ENCODE measurements at regions not wholly inside any gene's neighbourhood (a gene's known extent, or its start where the extent isn't known, plus 50 kb on each side); places are given as distances from the start of the nearest gene placed in this dataset.

- no peaks in the 10 kb centered on the region for H3K36me3 ChIP-seq (ENCODE audit: control insufficient read depth, low read length)
- TF ChIP-seq CTCF (IDR thresholded peaks at IDR 0.05; ENCODE audit: low read depth, low read length, poor library complexity, severe bottlenecking), result no peak
- H3K27ac ChIP-seq (ENCODE audit: low read depth, low read length), result no peak overlapping the region
- H3K79me2 ChIP-seq (ENCODE audit: control insufficient read depth, low read length), result no peaks in the 10 kb centered on the region
- H3K4me2 ChIP-seq (ENCODE audit: low read length), result no peak overlapping the region
- H3K27me3 ChIP-seq (ENCODE audit: control insufficient read depth, low read length), result no peaks in the 10 kb centered on the region
- peaks cover 23% of the 10 kb centered on the region for H3K4me1 ChIP-seq (ENCODE audit: control insufficient read depth, low read length)
- H4K20me1 ChIP-seq (ENCODE audit: control insufficient read depth, insufficient read depth, low read depth, low read length), result no peaks in the 10 kb centered on the region
- H3F3A ChIP-seq (ENCODE audit: control insufficient read depth, insufficient read depth), result 0 out of 2 replicates have a peak, but pooled peaks cover 6% of the 10 kb centered on the region
- no peaks in the 10 kb centered on the region for H3K9me3 ChIP-seq (ENCODE audit: control insufficient read depth, insufficient read depth, low read length)
- H3K9me2 ChIP-seq (replicated peaks; ENCODE audit: control insufficient read depth, low read length), result no peaks in the 10 kb centered on the region
- H3K4me3 ChIP-seq (ENCODE audit: low read length), result no peak overlapping the region
Measured at GRCh38 chr2:8447610-8448221, 234.1 kb upstream of the ID2 start.

- H3K9me3 ChIP-seq (ENCODE audit: control insufficient read depth, insufficient read depth, low read length), result no peaks in the 10 kb centered on the region
- H3F3A ChIP-seq (ENCODE audit: control insufficient read depth, insufficient read depth), result 0 out of 2 replicates have a peak, but pooled peaks cover 6% of the 10 kb centered on the region
- peaks cover 14% of the 10 kb centered on the region for H3K4me1 ChIP-seq (ENCODE audit: control insufficient read depth, low read length)
- H3K27me3 ChIP-seq (ENCODE audit: control insufficient read depth, low read length), result no peaks in the 10 kb centered on the region
- no peak overlapping the region for H3K4me3 ChIP-seq (ENCODE audit: low read length)
- no peaks in the 10 kb centered on the region for H3K9me2 ChIP-seq (replicated peaks; ENCODE audit: control insufficient read depth, low read length)
- H3K36me3 ChIP-seq (ENCODE audit: control insufficient read depth, low read length), result no peaks in the 10 kb centered on the region
- H3K79me2 ChIP-seq (ENCODE audit: control insufficient read depth, low read length), result no peaks in the 10 kb centered on the region
- no peaks in the 10 kb centered on the region for H4K20me1 ChIP-seq (ENCODE audit: control insufficient read depth, insufficient read depth, low read depth, low read length)
- H3K27ac ChIP-seq (ENCODE audit: low read depth, low read length), result no peak overlapping the region
- no peak overlapping the region for H3K4me2 ChIP-seq (ENCODE audit: low read length)
- TF ChIP-seq EZH2phosphoT487 (IDR thresholded peaks at IDR 0.05; ENCODE audit: borderline replicate concordance, low read length), result no peak
- TF ChIP-seq CTCF (IDR thresholded peaks at IDR 0.05; ENCODE audit: low read depth, low read length, poor library complexity, severe bottlenecking), result no peak
Measured at GRCh38 chr2:8448824-8449556, 232.9 kb upstream of the ID2 start.

- Histone ChIP-seq H3K4me2 (ENCODE audit: low read length) (no peak overlapping the region), H3K4me3 (ENCODE audit: low read length) (no peak overlapping the region), H3K4me1 (ENCODE audit: control insufficient read depth, low read length) (no peaks in the 10 kb centered on the region), H3K79me2 (ENCODE audit: control insufficient read depth, low read length) (no peaks in the 10 kb centered on the region), H3K36me3 (ENCODE audit: control insufficient read depth, low read length) (no peaks in the 10 kb centered on the region), H3K27ac (ENCODE audit: low read depth, low read length) (no peak overlapping the region), H3K9me2 (replicated peaks; ENCODE audit: control insufficient read depth, low read length) (no peaks in the 10 kb centered on the region), H3F3A (ENCODE audit: control insufficient read depth, insufficient read depth) (no peaks in the 10 kb centered on the region), H3K9me3 (ENCODE audit: control insufficient read depth, insufficient read depth, low read length) (no peaks in the 10 kb centered on the region), H4K20me1 (ENCODE audit: control insufficient read depth, insufficient read depth, low read depth, low read length) (no peaks in the 10 kb centered on the region), H3K27me3 (ENCODE audit: control insufficient read depth, low read length) (peaks cover 5% of the 10 kb centered on the region)
- TF ChIP-seq CTCF (IDR thresholded peaks at IDR 0.05; ENCODE audit: low read depth, low read length, poor library complexity, severe bottlenecking), result no peak
- TF ChIP-seq EZH2phosphoT487 (IDR thresholded peaks at IDR 0.05; ENCODE audit: borderline replicate concordance, low read length), result no peak
Measured at GRCh38 chr2:8451273-8451672, 230.6 kb upstream of the ID2 start.

All from DOHH2 (cell line).